Stimulated activated CD4-positive, alpha-beta T cell treated with anti-CD3 and anti-CD28 coated beads, TNF-alpha, amount 100 ng/mL, for 48 hours (primary cell): ENCODE measurements at regions not wholly inside any gene's neighbourhood (a gene's known extent, or its start where the extent isn't known, plus 50 kb on each side); places are given as distances from the start of the nearest gene placed in this dataset.

Source experiments
- DNase-seq, 3 donors: peaks; one replicate each; pipeline ENCODE4 v3.0.0-alpha.2; 2020; ENCODE audit warnings: low read depth in 3 of 3

GRCh38 chr16:55116165-55116920 is 185.7 kb downstream of the IRX5 start:
- no peak for DNase-seq

- no peak for DNase-seq
Observed at GRCh38 chr16:55118701-55119260, 188.1 kb downstream of the IRX5 start.

GRCh38 chr16:55120408-55120807 is 189.7 kb downstream of the IRX5 start:
- no peak for DNase-seq

DNA sequence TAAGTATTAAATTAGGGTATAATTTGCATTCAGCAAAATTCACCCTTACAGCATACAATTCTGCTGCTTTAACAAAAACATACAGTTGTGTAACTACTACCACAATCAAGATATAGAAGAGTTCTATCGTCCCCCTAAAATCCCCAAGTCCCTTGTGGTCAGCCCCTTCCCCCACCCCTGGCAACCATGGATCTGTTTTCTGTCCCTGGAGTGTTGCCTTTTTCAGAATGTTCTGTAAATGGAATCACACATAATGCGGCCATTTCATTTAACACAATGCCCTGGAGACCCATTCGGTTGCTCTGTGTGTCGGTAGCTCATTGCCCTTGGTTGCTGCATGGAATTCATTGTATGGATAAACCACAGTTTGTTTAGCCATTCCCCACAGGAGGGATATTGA is 190.2 kb downstream of the IRX5 start:
- no peak for DNase-seq

- no peak for DNase-seq
Observed at GRCh38 chr16:55123652-55124051, 193.0 kb downstream of the IRX5 start.

GRCh38 chr16:55125818-55126385 is 195.2 kb downstream of the IRX5 start:
- no peak for DNase-seq

DNA sequence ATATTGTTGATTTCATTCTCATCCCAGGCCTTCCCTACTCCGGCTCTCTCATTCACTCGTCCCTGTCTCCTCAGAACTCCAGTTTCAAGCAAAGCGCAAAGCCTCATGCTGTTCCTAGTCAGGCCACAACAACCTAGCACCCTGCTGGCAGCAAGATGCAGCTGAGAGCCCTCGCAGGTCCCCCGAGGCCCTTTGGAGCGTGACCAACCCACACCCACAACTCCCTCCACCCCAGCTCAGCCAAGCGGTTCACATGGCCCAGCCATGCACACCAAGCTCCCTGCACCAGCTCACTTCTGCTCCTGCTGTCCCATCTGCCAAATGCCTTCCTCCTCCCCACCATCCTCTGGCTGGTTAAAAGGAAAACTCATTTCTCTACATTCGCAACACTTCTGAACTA is 195.8 kb downstream of the IRX5 start:
- DNase-seq: no peak

DNA sequence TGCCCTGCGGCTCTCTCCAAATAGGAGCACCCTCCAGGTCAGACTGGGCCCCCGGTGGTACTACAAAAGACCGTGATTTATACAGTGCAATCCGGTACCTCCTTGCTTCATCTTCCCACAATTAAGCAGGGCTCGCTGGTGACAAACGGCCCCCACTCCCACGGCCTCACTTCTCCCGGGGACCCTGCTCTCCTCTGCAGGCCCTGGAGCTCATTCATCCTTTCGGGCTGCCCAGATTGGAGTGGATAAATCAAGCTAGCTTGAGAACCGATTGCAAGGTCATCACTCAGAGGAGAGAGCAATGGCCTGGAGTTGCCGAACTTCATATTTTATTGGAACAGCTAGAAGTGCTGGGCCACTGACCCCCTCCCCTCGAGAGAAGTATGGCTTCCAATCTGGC is 193.5 kb upstream of the IRX6 start:
- no peak for DNase-seq

- DNase-seq: no peak
Observed at GRCh38 chr16:55130911-55131310, 193.1 kb upstream of the IRX6 start.

GRCh38 chr16:55133654-55134053 is 190.3 kb upstream of the IRX6 start:
- DNase-seq: no peak

DNA sequence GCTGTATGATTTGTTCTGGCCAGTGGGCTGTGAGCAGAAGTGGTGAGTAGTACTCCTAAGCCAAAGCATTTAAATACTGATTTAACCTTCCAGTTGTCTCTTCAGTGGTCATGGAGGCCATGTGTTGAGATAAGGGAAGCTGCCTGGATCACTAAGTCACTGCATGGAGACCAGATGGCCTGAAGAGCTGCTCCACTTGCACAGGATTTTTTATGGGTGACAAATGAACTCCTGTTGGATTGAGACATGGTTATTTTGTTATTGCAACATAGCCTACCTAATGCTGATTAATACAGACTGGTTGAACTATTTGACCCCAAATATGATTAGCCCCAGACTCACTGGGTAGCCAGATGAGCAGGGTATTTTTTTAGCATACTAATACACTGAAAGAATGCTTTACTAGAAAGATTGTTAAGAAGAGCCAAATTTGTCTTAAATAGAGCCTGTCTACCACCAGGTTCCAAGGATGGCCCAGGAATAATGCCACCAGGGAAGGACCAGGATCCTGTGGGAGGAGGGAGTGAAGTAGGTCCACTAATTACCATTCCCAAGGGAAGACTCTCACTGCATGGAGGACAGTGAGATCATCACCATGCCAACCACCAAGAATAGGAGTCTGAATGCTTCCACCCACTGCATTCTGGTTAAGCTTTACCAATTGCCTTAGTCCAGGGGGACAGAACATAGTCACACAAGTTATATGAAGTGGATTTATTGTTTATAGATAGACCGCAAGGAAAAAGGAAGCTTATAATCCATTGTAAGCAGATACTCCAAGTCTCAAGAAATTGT is 187.4 kb upstream of the IRX6 start:
- no peak for DNase-seq

GRCh38 chr16:55138298-55138697 is 185.7 kb upstream of the IRX6 start:
- DNase-seq: no peak

DNA sequence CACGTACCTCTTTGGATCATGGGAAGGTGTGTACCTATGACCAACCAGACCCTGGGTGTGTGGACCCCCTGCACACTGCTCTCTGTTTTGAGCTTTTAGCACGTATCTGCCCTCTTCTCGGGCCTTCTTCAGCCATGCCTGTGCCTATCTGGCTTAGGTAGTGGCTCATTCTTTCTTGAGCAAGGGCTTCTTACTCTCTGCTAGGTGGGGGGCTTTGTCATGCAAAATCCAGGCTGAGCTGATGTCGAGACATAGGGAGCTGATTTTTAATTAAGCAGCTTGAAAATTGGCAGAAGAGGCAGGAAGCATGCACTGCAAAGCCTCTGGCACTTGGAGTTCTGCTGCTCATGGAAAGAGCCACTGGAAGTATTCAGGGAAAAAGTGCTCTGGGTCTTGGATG is 181.6 kb upstream of the IRX6 start:
- no peak for DNase-seq

- no peak for DNase-seq
Observed at GRCh38 chr16:55144651-55145050, 179.4 kb upstream of the IRX6 start.

- no peak for DNase-seq
Observed at GRCh38 chr16:55145771-55146603, 178.0 kb upstream of the IRX6 start.

GRCh38 chr16:55146966-55147365 is 177.0 kb upstream of the IRX6 start:
- no peak for DNase-seq

DNA sequence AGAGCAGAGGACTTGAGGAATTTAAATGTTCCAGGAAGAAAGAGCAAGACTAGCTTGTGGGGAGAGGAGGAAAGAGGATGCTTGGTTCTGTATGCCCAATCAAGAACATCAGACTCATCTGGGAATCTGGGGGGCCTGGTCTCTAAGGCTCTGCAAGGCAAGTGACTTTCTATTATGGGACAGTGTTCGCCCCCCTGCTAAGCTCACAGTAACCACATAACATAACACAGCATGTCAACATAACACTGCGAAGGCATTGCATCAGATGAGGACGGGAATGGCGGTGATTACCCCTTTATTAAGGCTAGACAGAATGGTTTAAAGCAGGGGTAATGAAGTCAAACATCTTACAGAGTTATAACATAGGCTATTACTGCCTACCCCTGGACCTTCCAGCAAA is 176.6 kb upstream of the IRX6 start:
- no peak for DNase-seq

GRCh38 chr16:55149622-55150021 is 174.4 kb upstream of the IRX6 start:
- DNase-seq: no peak

GRCh38 chr16:55151561-55152305 is 172.3 kb upstream of the IRX6 start:
- DNase-seq: no peak

DNA sequence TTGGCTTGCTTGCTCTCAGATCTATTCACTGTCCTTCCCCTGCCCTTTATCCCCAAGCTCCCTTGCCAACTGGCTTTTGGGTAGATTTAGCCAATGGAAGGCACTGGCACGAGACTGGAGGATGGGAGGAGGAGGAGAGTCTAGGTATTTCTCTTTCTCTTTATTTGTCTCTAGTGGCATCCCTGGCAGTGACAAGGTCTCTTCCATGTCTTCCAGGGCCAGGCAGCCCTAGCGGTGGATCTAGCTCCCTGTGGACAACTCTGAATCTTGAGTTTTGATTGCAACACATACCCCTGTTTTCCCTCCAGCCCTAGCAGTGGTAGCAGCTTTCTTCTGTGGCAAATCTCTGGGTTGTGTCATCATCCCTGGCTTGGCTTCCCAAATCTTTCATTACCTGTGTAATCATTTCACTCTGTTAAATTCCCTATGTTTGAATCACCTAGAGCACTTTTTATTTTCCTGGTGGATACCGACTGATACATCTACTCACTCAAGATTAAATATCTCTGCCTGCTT is 171.1 kb upstream of the IRX6 start:
- no peak for DNase-seq

- DNase-seq: no peak
Observed at GRCh38 chr16:55154262-55154661, 169.7 kb upstream of the IRX6 start.
